Progenitor cell of endocrine pancreas (in vitro differentiated cells): ENCODE measurements at regions not wholly inside any gene's neighbourhood (a gene's known extent, or its start where the extent isn't known, plus 50 kb on each side); places are given as distances from the start of the nearest gene placed in this dataset.

Experiments
- DNase-seq: peaks from one replicate; pipeline ENCODE4 v3.0.0; 2021; ENCODE audit warnings: low spot score; ENCODE audit not compliant: unreplicated experiment
- H3K27ac Mint-ChIP-seq: 2 replicates; pipeline ENCODE4 v1.8.0; 2021; ENCODE audit warnings: mild to moderate bottlenecking, moderate library complexity, mixed read lengths
- H3K27me3 Mint-ChIP-seq: 2 replicates; pipeline ENCODE4 v1.8.0; 2021; ENCODE audit warnings: mixed read lengths
- H3K36me3 Mint-ChIP-seq: 2 replicates; pipeline ENCODE4 v1.8.0; 2022; ENCODE audit warnings: mixed read lengths; ENCODE audit not compliant: insufficient read depth
- H3K4me1 Mint-ChIP-seq: 2 replicates; pipeline ENCODE4 v1.8.0; 2021; ENCODE audit warnings: low read depth, mixed read lengths
- H3K4me3 Mint-ChIP-seq: 2 replicates; pipeline ENCODE4 v1.8.0; 2021; ENCODE audit warnings: low read depth, mild to moderate bottlenecking, moderate library complexity, mixed read lengths
- H3K9me3 Mint-ChIP-seq: 2 replicates; pipeline ENCODE4 v1.8.0; 2021; ENCODE audit warnings: low read depth, mixed read lengths
- TF ChIP-seq, protein P1 (sequence below): fragments of 200-600 bp; sonication (generic); IDR thresholded peaks from one replicate; pipeline ENCODE4 v1.5.0; 2021; ENCODE audit warnings: antibody characterized with exemption, mild to moderate bottlenecking; ENCODE audit not compliant: unreplicated experiment

DNA sequence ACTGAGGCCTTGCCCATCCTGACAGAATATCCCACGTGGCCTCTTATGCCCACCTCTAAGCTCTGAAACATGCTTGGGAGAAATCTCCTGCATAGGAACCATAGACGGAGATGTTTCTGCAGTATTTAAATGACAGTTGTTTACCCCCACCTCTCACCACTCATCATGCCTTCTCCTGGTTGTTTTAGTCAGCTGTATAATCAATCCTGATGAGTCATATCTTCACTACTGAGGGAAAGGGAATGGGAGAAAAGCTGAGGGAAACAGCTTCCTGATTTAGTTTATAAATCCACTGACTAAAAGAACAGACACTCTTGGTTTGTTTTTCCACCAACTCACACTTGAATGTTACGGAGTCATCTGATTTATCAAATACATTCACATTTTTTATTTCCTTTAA lies 113.2 kb upstream of the TENT5A start:
- DNase-seq: no peak
- H3K27me3 Mint-ChIP-seq: peaks cover 4% of the 10 kb centered on the region
- H3K36me3 Mint-ChIP-seq: no peaks in the 10 kb centered on the region
- H3K27ac Mint-ChIP-seq: no peak overlapping the region
- peaks cover 1% of the 10 kb centered on the region for H3K9me3 Mint-ChIP-seq
- H3K4me3 Mint-ChIP-seq: no peak overlapping the region
- H3K4me1 Mint-ChIP-seq: peaks cover 13% of the 10 kb centered on the region
- TF ChIP-seq, protein P1, sequence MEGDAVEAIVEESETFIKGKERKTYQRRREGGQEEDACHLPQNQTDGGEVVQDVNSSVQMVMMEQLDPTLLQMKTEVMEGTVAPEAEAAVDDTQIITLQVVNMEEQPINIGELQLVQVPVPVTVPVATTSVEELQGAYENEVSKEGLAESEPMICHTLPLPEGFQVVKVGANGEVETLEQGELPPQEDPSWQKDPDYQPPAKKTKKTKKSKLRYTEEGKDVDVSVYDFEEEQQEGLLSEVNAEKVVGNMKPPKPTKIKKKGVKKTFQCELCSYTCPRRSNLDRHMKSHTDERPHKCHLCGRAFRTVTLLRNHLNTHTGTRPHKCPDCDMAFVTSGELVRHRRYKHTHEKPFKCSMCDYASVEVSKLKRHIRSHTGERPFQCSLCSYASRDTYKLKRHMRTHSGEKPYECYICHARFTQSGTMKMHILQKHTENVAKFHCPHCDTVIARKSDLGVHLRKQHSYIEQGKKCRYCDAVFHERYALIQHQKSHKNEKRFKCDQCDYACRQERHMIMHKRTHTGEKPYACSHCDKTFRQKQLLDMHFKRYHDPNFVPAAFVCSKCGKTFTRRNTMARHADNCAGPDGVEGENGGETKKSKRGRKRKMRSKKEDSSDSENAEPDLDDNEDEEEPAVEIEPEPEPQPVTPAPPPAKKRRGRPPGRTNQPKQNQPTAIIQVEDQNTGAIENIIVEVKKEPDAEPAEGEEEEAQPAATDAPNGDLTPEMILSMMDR: no peak

DNA sequence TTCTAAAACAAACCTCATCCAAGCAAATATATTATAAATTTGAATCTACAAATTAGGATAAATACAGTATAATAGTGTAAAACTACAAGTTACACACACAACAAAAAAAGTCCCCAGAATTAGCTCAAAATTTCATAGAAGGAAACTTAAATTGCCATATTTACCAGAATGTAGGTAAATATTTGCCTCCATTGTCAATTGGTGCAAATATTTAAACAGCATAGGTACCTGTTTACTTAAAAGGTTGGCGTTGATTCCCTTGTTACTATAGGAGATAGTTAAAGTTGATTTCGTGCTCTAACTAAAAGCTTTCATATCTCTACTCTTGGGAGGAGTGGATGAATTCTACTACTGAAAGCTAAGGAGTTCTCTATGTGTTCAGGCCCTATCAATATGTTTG lies 111.6 kb upstream of the TENT5A start:
- Mint-ChIP-seq H3K4me1 (peaks cover 13% of the 10 kb centered on the region), H3K4me3 (no peak overlapping the region), H3K27ac (no peak overlapping the region), H3K9me3 (no peaks in the 10 kb centered on the region), H3K36me3 (no peaks in the 10 kb centered on the region), H3K27me3 (peaks cover 4% of the 10 kb centered on the region)
- no peak for DNase-seq
- TF ChIP-seq, protein P1: no peak

DNA sequence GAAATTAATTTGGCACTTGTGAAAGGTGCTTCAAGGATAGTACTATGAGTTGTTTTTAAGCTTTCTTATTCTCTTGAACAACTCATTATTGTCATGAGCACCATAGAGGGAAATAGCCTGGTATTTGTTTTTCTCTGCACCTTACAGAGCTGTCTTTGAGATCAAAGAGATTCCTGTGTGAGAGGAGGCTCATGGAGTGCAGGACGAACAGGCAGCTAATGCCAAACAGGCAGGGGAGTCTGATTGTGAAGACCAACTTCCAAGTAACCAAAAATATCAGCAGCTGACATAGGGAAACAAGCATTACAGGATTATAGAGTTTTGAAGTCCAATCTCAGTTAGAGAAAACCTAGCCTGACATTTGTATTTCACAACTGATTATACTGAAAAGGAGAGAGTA lies 110.6 kb upstream of the TENT5A start:
- Mint-ChIP-seq H3K4me3 (no peak overlapping the region), H3K36me3 (no peaks in the 10 kb centered on the region), H3K27ac (peak overlapping the region; percentile 68), H3K9me3 (no peaks in the 10 kb centered on the region), H3K4me1 (peaks cover 13% of the 10 kb centered on the region), H3K27me3 (peaks cover 4% of the 10 kb centered on the region)
- DNase-seq: no peak
- TF ChIP-seq, protein P1: no peak

DNA sequence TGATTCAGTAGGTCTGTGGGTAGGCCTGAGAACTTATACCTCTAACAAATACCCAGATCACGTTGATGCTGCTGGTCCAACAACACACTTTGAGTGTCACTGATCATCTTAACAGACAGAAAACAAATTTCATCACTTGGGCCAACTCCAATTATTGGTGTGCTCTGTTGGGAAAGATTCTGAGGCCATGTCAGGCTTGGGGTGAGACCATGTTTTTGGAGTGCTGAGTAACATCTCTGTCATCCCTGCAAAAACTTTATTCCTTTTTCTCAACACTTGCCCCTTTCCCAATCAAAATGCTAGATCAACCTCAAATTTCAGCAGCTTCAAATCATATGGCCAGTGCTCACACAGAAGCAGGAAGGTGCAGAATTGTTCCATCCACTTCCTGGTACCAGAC lies 108.8 kb upstream of the TENT5A start:
- H3K36me3 Mint-ChIP-seq: no peaks in the 10 kb centered on the region
- TF ChIP-seq, protein P1: no peak
- H3K27me3 Mint-ChIP-seq: peaks cover 4% of the 10 kb centered on the region
- DNase-seq: no peak
- H3K27ac Mint-ChIP-seq: no peak overlapping the region
- H3K4me1 Mint-ChIP-seq: peaks cover 19% of the 10 kb centered on the region
- no peaks in the 10 kb centered on the region for H3K9me3 Mint-ChIP-seq
- no peak overlapping the region for H3K4me3 Mint-ChIP-seq

DNA sequence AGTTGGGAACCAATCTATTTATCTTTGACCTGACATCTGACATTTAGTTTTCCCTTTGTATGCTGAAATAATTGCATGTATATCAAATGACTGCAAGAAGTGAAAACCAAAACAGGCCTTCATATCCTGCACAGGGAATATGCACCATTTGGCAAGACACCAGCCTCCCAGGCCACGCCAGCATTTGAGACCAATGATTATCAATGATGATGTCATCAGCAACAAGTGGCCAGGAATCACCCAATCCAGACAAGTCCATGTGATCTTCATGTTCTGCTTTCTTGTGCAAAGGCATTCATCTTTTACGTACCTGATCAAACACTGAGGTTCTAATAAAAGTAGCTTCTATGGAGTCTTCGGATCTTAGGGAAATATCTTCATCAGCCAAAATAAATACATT lies 107.4 kb upstream of the TENT5A start:
- Mint-ChIP-seq H3K27ac (no peak overlapping the region), H3K9me3 (no peaks in the 10 kb centered on the region), H3K36me3 (no peaks in the 10 kb centered on the region), H3K27me3 (peaks cover 4% of the 10 kb centered on the region), H3K4me3 (no peak overlapping the region), H3K4me1 (peaks cover 16% of the 10 kb centered on the region)
- TF ChIP-seq, protein P1: no peak
- no peak for DNase-seq
